SKM-1 treated with dmso at 0.1 percent for 144 hours (cell line): ENCODE measurements at regions not wholly inside any gene's neighbourhood (a gene's known extent, or its start where the extent isn't known, plus 50 kb on each side); places are given as distances from the start of the nearest gene placed in this dataset.
A peak's percentile ranks its signal among the peaks of the same experiment; 100 is the strongest.
"Not testable (repeated sequence)": the region's sequence is repeated elsewhere in the genome, so short reads cannot be mapped to it uniquely, and the experiment has no call there.

Source experiments
- DNase-seq: peaks from one replicate; lab custom pipeline; 2025; ENCODE audit not compliant: unreplicated experiment; lab: John Stamatoyannopoulos, UW

DNA sequence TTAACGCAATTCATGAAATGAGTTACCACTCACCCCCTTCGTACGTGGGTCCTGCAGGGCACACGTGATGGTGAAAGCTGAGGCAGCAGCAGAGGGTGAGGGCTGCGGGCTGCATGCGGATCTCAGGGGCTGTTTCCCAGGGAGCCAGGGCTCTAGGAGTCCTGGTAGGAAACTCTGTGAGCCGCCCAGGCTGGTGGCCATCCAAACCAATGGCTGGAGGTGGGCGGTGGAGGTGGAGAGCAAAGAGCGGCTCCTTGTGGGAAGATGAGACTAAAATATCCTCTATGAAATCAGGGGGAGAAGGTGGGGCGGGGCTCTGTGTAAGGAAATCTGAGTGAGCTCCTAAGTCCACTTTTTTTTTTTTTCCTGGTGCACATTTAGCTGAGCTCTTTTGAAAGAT is 120.1 kb upstream of the SLC1A4 start:
- no peak for DNase-seq

DNA sequence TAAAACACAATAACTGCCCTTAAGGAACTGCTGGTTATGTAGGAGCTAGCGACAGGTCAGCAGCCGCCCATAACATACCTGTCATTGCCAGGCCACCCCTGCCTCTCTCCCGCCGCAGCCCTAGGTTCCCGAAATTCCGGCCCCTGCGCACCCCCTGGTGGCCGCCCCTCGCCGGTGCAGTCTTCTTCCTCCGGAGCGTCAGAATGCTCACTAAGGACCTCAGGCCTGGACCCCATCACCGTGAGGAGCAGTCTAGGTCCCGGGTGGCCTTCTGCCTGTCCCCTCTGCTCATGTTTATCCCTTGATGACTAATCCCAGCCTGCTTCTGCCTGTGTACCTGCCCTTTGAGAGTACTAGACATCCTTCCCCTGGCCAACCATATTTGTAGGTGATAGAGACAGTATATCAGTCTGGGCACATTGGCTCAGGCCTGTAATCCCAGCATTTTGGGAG is 115.7 kb upstream of the SLC1A4 start:
- DNase-seq = peak; percentile 66

DNA sequence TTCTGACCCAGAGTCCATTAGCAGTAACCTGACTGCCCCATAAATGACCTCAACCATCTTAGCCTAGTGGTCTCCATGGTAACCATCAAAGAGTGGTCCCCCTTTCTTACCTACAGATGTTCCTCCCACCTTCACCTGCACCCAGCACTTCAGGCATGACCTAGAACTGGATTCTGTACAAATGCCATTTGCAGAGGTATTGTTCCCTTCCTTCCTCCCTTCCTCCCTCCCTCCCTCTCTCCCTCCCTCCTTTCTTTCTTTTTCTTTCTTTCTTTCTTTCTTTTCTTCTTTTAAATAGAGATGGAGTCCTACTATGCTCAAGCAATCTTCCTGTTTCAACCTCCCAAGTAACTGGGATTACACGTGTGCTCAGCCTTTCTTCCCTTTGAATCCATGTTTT is 114.6 kb upstream of the SLC1A4 start:
- DNase-seq = no peak

DNA sequence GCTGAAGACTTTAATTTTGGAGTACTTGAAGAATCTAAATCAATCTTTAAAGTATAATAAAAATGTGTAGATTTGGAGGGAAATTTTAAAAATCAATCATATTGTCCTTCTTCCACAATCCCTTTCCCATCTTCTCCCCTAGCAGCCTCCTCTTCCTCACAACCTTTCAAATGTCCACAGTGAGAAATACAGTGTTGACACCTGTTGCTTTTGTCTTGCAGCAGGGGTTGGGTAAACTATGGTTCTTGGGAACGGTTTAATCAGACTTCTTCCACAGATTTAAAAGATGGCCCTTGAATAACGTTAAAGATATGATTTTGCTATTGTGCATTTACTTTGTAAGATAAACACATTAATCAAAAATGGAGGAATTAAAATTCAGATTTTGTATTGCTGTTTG is 113.8 kb upstream of the SLC1A4 start:
- DNase-seq = no peak

DNA sequence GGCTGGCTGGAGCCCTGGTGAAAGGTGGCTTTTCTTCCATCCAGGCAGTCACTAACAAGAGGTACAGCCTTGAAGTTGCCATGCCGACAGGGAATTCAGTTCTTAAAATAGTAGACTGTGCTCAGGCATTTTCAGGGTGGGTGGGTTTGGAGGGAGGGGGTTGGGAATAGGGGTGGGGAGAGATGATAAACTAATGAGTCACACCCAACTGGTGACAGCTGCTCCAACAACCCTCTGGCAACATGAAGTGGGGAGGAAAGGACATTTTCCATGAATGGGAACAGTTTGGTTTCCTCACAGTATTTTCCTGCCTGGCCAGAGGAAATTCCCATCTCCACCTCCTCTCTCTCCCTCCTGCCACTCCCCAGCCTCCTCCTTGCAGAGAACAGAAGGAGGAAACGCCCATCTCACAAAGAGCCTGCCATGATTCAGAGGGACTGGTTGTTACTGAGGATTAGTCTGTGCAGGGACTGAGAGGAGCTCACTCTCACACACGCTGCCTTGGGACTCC is 113.0 kb upstream of the SLC1A4 start:
- no peak for DNase-seq

DNA sequence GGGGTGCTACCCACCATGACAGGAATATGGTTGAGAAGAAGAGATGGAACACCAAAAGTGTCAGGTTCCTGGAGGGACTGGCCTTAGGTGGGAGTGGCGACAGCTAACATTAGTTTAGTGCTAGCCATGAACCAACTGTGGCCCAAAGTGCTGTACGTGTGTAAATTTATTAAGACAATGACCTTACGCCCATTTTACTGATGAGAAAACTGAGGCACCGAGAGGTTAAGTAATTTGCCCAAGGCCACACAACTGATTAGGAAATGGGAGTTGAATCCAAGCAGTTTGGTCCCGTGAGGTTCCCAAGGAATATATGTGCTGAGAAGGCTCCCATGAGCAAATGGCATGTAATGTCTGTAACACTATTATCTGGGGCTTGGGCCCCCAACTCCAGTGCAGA is 109.5 kb upstream of the SLC1A4 start:
- DNase-seq = no peak

DNA sequence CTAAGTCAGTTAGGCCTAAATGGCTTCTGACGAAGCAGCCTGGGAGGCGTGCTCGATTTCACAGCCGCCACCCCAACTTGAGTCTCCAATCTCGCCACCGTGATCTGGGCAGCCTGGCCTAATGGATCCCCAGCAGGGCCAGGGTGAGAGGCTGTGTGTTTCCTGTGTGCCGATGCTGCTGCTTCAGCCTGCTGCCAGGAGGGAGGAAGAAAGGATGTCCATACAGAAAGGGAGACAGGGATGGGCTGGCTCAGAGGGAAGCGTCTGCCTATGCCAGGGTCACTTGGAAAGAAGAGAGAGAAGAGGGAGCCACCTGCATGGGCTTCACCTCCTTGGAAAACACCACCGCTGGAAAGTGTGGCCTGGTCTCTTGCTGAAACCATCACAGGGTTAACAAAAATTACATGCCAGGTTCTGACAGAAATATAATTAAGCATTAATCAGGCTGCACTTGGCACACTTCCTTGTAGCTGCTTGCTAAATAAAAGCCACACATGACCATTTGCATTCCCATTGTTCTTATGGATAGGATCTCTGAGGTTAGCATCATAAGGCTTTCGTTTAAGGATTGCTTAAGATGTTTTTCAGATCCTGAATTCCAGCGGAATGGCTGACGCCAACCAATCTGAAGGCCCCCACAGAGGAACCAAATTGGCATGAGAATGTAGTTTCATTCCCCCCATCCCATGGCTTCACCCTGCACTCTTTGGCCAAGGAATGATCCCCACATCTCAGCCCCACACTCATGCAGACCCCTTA is 108.8 kb upstream of the SLC1A4 start:
- DNase-seq = no peak

DNA sequence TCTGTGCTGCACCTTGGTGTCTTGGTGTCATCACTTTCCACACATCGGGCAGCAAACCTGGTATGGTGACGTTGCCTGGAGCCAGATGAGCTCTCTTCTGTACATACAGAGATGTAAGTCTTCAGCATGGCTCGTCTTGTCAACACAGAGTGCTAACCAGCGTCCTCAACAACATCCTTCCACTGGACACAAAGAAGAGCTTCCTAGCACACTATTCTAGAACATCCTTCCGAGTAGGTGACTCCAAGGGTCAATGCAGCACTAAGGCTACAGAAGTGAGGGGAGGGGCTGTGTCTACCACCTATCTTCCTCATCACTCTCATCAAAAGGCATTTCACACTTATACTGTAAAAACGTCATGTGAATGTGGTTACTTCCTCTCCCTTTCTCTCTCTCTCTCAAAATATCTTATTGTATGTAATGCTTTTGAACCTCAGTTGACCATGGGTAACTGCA is 108.1 kb upstream of the SLC1A4 start:
- DNase-seq = no peak

DNA sequence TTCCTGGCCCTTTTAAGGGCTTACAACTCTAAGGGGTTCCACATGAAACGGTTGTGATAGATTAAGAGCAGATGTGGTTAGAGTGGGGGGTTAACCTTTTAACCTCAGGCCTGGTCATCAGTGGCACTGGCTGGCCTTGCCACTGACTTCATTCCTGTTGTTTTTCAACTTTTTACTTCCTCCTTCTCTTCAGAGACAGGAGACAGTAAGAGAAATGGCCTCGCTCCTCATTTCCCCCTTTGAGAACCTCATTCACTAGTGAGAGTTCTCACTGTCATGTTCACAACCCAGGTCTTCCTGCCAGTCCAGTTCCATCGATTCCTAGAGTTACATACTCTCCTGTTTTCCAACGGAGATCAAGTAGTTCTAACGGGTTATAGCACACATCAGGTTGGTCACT is 101.6 kb upstream of the SLC1A4 start:
- no peak for DNase-seq

DNA sequence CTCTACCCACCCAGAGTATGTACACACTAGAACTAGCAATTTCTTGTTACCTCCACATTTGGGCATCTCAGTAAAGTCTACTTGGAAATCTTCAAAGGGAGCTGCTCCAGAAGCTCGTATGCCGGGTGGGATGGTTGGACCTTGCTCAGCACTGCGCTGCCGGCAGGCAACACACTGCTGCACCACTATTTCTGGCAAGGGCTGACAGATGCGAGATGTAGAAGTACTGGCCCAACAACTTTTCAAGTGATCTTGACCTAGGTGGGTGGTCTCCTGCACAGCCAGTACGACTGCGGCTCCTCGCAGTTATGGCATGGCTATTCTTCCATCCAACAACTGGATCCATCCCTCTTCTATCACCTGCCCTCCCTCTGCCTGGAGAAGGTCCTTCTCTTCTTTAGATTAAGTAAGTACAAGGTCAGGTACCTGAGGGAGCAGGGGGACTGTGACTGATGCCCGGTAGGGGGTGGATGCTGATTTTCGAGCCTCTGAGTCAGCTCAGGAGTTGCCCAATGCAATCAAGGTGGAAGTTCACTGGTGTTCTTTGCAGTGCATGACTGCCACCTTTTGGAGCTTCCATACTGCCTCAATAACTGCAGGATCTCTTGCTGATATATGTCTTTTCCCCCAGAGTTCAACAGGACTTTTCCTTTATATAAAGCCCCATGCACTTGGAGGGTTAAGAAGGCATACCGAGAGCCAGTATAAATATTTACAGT is 100.4 kb upstream of the SLC1A4 start:
- DNase-seq = peak; percentile 42

DNA sequence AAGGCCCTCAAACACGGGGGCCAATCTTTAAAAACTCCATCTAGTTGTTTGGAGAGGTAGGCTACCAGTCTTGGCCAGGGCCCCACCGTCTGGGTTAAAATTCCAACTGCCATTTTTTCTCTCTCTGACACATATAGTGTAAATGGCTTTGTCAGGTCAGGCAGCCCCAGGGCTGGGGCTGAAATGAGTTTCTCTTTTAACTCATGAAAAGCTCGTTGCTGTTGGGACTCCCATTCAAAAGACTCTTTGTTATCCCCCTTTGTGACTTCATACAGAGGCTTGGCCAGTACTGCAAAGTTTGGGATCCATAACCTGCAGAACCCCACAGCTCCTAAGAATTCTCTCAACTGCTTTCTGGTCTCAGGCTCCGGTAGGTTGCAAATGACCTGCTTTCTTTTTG is 99.4 kb upstream of the SLC1A4 start:
- DNase-seq = no peak

DNA sequence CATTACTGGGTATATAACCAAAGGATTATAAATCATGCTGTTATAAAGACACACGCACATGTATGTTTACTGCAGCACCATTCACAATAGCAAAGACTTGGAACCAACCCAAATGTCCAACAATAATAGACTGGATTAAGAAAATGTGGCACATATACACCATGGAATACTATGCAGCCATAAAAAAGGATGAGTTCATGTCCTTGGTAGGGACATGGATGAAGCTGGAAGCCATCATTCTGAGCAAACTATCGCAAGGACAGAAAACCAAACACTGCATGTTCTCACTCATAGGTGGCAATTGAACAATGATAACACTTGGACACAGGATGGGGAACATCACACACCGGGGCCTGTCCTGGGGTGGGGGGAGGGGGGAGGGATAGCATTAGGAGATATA is 92.6 kb upstream of the SLC1A4 start:
- DNase-seq = not testable (repeated sequence)

DNA sequence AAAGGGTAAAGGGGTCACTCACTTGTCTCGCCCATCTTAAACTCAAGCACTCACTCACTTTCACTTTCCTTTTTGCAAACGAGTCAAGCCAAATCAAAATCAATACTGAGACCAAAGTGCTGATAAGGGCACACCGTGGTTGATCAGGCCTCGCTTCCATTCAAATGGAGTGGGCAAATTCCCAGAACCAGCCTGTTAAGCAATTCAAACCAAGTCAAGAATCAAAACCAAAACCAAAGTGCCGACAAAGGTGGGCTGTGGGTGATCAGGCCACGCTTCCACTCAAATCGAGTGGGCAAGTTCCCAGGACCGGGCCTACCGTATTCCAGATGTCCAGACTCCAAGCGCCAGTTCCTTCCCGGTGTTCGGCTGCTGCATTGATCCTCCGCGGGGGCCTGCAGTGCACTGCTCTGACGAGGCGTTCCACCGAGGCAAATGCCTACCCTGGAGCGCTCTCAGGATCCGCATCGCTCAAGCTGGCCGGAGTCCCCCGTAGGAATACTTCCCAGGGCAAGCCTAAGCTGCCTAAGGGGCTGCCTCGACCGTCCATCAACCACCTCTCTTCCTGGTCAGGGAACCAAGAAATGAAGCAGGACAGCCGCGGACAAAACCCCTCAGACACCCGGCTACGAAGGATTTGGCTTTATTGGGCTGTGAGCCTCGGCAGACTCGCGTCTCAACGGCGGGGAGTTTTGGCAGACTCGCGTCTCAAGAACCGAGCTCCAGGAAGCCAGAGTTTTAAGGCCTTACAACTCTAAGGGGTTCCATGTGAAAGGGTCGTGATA is 89.9 kb upstream of the SLC1A4 start:
- no peak for DNase-seq

DNA sequence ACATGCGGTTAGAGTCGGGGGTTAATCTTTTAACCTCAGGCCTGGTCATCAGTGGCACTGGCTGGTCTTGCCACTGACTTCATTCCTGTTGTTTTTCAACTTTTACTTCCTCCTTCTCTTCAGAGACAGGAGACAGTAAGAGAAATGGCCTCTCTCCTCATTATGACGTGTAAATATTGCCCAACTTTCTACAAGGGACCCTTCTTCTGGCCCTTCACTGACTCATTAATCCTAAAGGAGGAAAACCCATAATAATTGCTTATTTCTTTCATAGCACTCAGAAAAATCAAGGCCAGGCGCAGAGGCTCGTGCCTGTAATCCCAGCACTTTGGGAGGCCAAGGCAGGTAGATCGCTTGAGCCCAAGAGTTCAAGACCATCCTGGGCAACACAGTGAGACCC is 89.3 kb upstream of the SLC1A4 start:
- peak; percentile 29 for DNase-seq

DNA sequence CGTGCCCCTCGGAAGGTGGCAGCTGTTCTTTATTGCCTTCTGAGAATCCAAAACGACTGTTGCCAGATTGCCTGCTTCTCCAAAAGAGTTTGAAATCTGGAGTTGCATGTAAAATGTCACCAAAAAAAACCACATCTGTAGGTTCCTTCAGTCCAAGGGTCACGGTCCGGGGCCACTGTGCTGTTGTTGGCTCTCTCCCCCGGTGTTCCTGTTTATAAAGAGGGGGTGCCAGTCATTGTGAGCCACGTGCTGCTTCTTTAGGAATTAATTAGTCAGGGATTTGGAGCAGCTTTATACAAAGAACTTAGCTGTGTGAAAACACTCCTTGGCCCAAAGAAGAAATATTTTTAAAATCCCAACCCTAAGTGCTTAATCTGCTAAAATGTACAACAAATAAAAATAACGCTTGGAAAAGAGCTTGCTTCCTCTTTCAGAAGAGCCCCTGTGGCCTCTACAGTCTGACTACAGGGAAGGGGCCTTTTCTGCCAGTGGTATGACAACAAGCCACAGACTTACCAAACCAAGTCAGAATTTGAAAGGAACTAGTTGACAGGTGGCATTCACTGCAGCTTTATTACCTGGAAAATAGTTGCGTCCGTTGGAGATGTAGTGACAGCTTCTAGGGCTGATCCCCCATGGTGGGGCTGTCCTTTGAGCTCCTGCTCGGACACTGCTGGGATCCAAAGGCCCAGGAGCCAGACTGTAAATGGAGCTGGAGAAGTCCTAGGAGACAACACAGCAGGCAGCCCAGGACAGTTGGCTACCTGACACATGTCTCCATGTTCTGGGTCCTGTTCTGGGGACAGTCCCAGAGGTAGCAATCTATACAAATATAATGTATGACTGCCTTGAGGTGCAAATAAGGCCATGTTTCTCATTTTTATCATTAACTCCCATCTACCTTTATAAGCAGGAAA is 84.5 kb upstream of the SLC1A4 start:
- DNase-seq = peak; percentile 73

DNA sequence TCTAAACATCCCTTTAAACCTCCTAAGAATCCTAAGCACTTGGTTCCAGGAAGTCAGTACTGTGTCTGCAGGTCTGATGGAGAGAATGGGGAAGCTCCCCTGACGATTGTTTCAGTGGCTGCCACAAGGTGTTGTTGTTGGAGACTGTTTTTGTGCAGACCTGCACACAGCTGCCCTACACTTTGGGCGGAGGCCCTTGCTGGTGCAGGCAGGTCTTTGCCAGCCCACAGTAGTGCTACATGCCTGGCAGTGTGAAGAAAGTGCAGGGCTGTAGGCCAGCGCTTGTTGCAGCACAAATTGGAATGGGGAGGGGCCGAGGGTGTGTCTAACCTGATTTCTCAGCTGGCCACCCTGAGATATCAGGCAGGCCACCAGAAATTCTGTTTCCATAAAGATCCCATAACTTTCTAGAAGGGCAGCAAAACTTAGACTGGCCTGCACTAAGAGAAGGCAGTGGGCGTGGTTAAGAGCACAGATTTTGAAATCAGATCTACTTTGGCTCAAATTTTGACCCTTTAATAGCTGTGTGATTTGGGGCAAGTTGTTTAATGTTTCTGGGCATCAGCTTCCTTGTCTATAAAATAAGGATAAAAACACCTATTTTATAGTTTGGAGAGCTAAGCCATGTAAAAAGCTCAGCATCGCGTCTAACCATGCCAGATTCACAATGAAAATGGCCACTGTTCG is 83.7 kb upstream of the SLC1A4 start:
- peak; percentile 9 for DNase-seq

DNA sequence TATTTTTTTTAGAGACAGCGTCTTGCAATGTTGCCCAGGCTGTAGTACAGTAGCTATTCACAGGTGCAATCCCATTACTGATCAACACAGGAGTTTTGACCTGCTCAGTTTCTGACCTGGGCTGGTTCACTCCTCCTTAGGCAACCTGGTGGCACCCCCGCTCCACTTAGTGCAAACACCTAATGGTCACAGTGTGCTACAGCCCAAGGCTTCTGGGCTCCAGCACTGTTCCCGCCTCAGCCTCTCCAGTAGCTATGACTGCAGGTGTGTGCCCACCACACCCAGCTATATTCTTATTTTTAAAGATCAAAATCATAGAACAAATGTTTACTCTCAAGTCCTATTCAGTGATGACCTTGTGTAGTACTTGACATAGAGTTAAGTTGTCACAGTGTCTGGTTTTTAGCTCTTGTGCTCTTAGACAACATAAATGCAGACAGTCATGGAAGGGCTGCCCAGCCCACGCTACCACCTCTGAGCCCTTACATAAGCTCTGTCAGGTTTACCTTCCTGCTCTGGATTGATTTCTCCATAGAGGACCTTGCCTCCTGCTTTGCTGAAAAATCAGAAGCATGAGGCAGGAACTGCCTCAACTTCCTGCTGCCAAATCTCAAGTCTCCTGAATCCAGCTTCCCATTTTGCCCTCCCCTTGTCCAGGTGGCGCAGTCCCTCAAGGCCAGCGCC is 82.2 kb upstream of the SLC1A4 start:
- DNase-seq = no peak

DNA sequence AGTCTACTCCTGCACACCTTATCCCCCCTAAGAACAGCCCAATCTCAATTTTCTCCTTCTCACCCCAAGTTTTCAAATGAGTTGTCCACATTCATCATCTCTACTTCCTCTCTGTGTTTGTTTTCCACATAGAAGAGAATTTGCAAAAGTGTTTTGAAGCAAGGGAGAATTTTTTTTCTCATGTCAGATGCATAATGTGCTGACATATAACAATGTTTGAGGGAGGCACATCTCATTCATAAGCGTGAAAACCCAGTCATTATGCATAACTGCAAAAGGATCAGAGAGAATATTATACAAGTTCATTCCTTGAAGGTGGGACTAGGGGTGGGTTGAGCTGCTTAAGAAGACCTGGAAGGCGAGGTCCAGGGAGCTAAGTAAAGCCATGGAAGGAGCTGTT is 80.8 kb upstream of the SLC1A4 start:
- DNase-seq = no peak

DNA sequence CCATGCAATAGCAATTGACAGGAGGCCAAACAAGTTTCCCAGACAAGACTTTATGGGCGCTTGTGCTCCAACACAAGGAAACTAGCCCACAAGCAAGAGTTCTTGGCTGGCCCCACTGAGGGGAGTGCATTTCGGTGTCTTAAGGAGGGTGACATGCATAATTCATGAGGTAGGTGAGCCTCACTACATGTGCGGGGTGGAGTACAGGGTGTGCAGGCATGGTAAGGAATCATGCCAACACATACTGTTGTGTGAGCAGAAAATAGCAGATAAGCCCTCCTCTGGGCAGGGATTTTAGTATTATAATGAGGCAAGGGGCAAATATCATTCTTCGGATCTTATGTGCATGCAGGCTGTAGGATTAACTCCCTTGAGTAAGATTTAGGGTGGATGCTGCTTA is 78.7 kb upstream of the SLC1A4 start:
- no peak for DNase-seq
